HepG2 (cell line): ENCODE measurements at regions not wholly inside any gene's neighbourhood (a gene's known extent, or its start where the extent isn't known, plus 50 kb on each side); places are given as distances from the start of the nearest gene placed in this dataset.

Experiments used
- ATAC-seq: fragments of 200-7000 bp; cut with Tn5 transposase; 3 replicates; pipeline ENCODE4 v1.9.1; 2020; ENCODE audit warnings: mild to moderate bottlenecking, moderate library complexity
- BruUV-seq: library from RNA; stranded (reverse); fragments of 400-500 nt; replicated peaks from 2 replicates; lab custom pipeline; 2021; lab: Mats Ljungman, UMichigan
- CTCF ChIA-PET: fragments of 300-600 bp; formaldehyde crosslinking; extraction: SDS; loops from one replicate; lab custom pipeline; 2021; ENCODE audit warnings: low total read pairs, inconsistent platforms, low intra/inter-chr PET ratio; lab: Yijun Ruan, JAX
- POLR2A ChIA-PET: fragments of 350-600 bp; sonication (Branson Sonifier 250); formaldehyde crosslinking; loops from one replicate; lab custom pipeline; 2020; ENCODE audit warnings: antibody characterized with exemption, inconsistent platforms; lab: Yijun Ruan, JAX
- DNase-seq: peaks from one replicate; pipeline ENCODE4 v3.0.0-alpha.2; 2015; ENCODE audit warnings: low spot score
- FAIRE-seq: peaks from 3 replicates; lab custom pipeline; 2011; peaks lifted over from hg19 to GRCh38; lab: Jason Lieb, UNC
- H2AFZ ChIP-seq: one replicate; pipeline ENCODE4 v1.6.1; 2011; ENCODE audit warnings: low read length, inconsistent platforms
- H3K27ac ChIP-seq: fragments of 300-600 bp; 3 replicates; pipeline ENCODE4 v1.8.0; 2011; ENCODE audit warnings: mixed run types, mild to moderate bottlenecking, mixed read lengths, low read length, inconsistent platforms; ENCODE audit not compliant: insufficient read depth; ENCODE audit errors: extremely low read length
- H3K27me3 ChIP-seq, 2 experiments: fragments of 200-600 bp in 1 of 2; 2 replicates in 1 of 2; 3 replicates in 1 of 2; pipeline versions ENCODE4 v1.6.0 to v1.8.0; 2011; ENCODE audit warnings: low read length in 2 of 2, mild to moderate bottlenecking in 2 of 2, moderate library complexity in 2 of 2, inconsistent platforms in 1 of 2; ENCODE audit not compliant: insufficient read depth in 2 of 2, control insufficient read depth in 1 of 2
- H3K36me3 ChIP-seq, 2 experiments: fragments of 200-600 bp in 1 of 2; replicated peaks in 1 of 2; 2 replicates in 1 of 2; 3 replicates in 1 of 2; pipeline versions ENCODE4 v1.5.1 to v1.8.0; 2011; ENCODE audit warnings: low read length in 2 of 2, inconsistent platforms in 1 of 2; ENCODE audit not compliant: insufficient read depth in 2 of 2, control insufficient read depth in 1 of 2
- H3K4me1 ChIP-seq: 2 replicates; pipeline ENCODE4 v1.5.1; 2012; ENCODE audit warnings: low read length, inconsistent platforms; ENCODE audit not compliant: insufficient read depth
- H3K4me2 ChIP-seq: 2 replicates; pipeline ENCODE4 v1.6.0; 2011; ENCODE audit warnings: low read depth, low read length, inconsistent platforms
- H3K4me3 ChIP-seq, 3 experiments: fragments of 200-600 bp in 1 of 3; sonication (generic), shearing (Covaris generic) in 1 of 3; replicated peaks in 1 of 3; 2 replicates each; pipeline ENCODE4 v1.5.1; 2011 to 2016; ENCODE audit warnings: low read length in 3 of 3, inconsistent platforms in 2 of 3, low read depth in 2 of 3, mild to moderate bottlenecking in 2 of 3, control low read depth in 1 of 3, mixed read lengths in 1 of 3; ENCODE audit not compliant: insufficient read depth in 1 of 3
- H3K79me2 ChIP-seq: one replicate; pipeline ENCODE4 v1.6.1; 2011; ENCODE audit warnings: low read length, inconsistent platforms; ENCODE audit not compliant: insufficient read depth
- H3K9ac ChIP-seq: 2 replicates; pipeline ENCODE4 v1.6.0; 2011; ENCODE audit warnings: mild to moderate bottlenecking, low read depth, low read length, inconsistent platforms; ENCODE audit not compliant: insufficient read depth
- H3K9me3 ChIP-seq: 2 replicates; pipeline ENCODE4 v1.5.1; 2012; ENCODE audit warnings: mild to moderate bottlenecking, low read length
- H4K20me1 ChIP-seq: 2 replicates; pipeline ENCODE4 v1.6.0; 2011; ENCODE audit warnings: inconsistent platforms, mild to moderate bottlenecking, low read length, moderate library complexity; ENCODE audit not compliant: insufficient read depth
- DPF2 ChIP-seq: sonication (generic); formaldehyde crosslinking; IDR thresholded peaks from 2 replicates; pipeline ENCODE4 v1.4.0; 2020; ENCODE audit warnings: mild to moderate bottlenecking, low read depth, missing genetic modification reagents, borderline replicate concordance
- FOXO1 ChIP-seq: sonication (generic); formaldehyde crosslinking; IDR thresholded peaks from 2 replicates; pipeline ENCODE4 v1.4.0; 2020; ENCODE audit warnings: missing genetic modification reagents
- MTA1 ChIP-seq: sonication (generic); formaldehyde crosslinking; IDR thresholded peaks from 2 replicates; pipeline ENCODE4 v1.4.0; 2020; ENCODE audit warnings: missing genetic modification reagents, mild to moderate bottlenecking, borderline replicate concordance
- RXRA ChIP-seq: sonication (generic); formaldehyde crosslinking; IDR thresholded peaks from 2 replicates; pipeline ENCODE4 v1.5.1; 2020; ENCODE audit warnings: missing genetic modification reagents
- SMAD9 ChIP-seq: sonication (generic); formaldehyde crosslinking; IDR thresholded peaks from 2 replicates; pipeline ENCODE4 v1.5.1; 2020; ENCODE audit warnings: mild to moderate bottlenecking, missing genetic modification reagents
- STAG1 ChIP-seq: sonication (generic); formaldehyde crosslinking; IDR thresholded peaks from 2 replicates; pipeline ENCODE4 v1.4.0; 2020; ENCODE audit warnings: missing genetic modification reagents
- ZBTB25 ChIP-seq: IDR thresholded peaks from 2 replicates; pipeline ENCODE4 v1.6.1; 2018; ENCODE audit warnings: missing genetic modification reagents
- ZC3H13 ChIP-seq: sonication (generic); formaldehyde crosslinking; IDR thresholded peaks from 2 replicates; pipeline ENCODE4 v1.8.1; 2023; ENCODE audit warnings: mild to moderate bottlenecking, missing genetic modification reagents, moderate library complexity
- ZNF615 ChIP-seq: sonication (generic); formaldehyde crosslinking; IDR thresholded peaks from 2 replicates; pipeline ENCODE4 v1.5.0; 2020; ENCODE audit warnings: mild to moderate bottlenecking, missing genetic modification reagents, borderline replicate concordance
- ZNF691 ChIP-seq: sonication (generic); formaldehyde crosslinking; IDR thresholded peaks from 2 replicates; pipeline ENCODE4 v1.4.0; 2020; ENCODE audit warnings: missing genetic modification reagents, low read depth, mild to moderate bottlenecking, borderline replicate concordance
- WGBS: methylation state at CpG from one replicate; pipeline ENCODE4 v1.1.6; 2017; ENCODE audit warnings: low lambda C conversion rate; 5-methylcytosine and 5-hydroxymethylcytosine counted together
- in situ Hi-C: cut with HindIII; loops from 2 replicates; pipeline ENCODE4 v1.10.0; 2017; ENCODE audit warnings: low pct_unique_long_range_greater_than_20kb; ENCODE audit not compliant: extremely low pct_ligation_motif_present
- intact Hi-C: fragments of 100-400 bp; cut with micrococcal nuclease; formaldehyde crosslinking; loops from one replicate; pipeline ENCODE4 v1.10.0; 2022; ENCODE audit not compliant: unreplicated experiment

- no peaks in the 10 kb centered on the region for H3K27me3 ChIP-seq
- 4% methylated on average over 2 of the region's 2 CpGs for WGBS
Measured at GRCh38 chr9:118567861-118568260, 801.4 kb downstream of the BRINP1 start.

More at GRCh38 chr9:118567861-118568260, 801.4 kb downstream of the BRINP1 start:
- no peaks in the 10 kb centered on the region for H3K4me1 ChIP-seq
- H3K79me2 ChIP-seq: no peaks in the 10 kb centered on the region
- no peak for TF ChIP-seq DPF2 (CRISPR knock-in tag)
- TF ChIP-seq ZC3H13 (CRISPR knock-in tag): no peak
- TF ChIP-seq ZBTB25 (CRISPR knock-in tag): no peak
- TF ChIP-seq RXRA (CRISPR knock-in tag): no peak
- TF ChIP-seq SMAD9 (CRISPR knock-in tag): no peak
- no peak for TF ChIP-seq FOXO1 (CRISPR knock-in tag)
- TF ChIP-seq MTA1 (CRISPR knock-in tag): no peak
- TF ChIP-seq ZNF615 (CRISPR knock-in tag): no peak
- TF ChIP-seq STAG1 (CRISPR knock-in tag): no peak
- no peak for TF ChIP-seq ZNF691
- TF ChIP-seq, all 625 proteins: peak for 0
- Histone ChIP-seq H3K4me2 (no peak overlapping the region), H2AFZ (no peak overlapping the region), H3K4me3 (no peak overlapping the region), H4K20me1 (no peaks in the 10 kb centered on the region), H3K9me3 (peaks cover 80% of the 10 kb centered on the region), H3K9ac (no peak overlapping the region), H3K36me3 (no peaks in the 10 kb centered on the region), H3K27ac (no peak overlapping the region)
- ATAC-seq (no peak), FAIRE-seq (no peak), DNase-seq (no peak)
- in situ Hi-C loops (no loop called here), intact Hi-C loops (no loop called here)
- POLR2A ChIA-PET: no interaction called here
- BruUV-seq: no TSS peak
- CTCF ChIA-PET: no interaction called here
